ENCODE measurements at regions not wholly inside any gene's neighbourhood (a gene's known extent, or its start where the extent isn't known, plus 50 kb on each side); places are given as distances from the start of the nearest gene placed in this dataset.

GRCh38 chr5:90142541-90142940 lies 267.0 kb downstream of the CETN3 start (continued):
- TF ChIP-seq CREB5 (CRISPR knock-in tag; IDR thresholded peaks at IDR 0.05; ENCODE audit: low read depth) (no peak), ZNF565 (CRISPR knock-in tag; conservative IDR thresholded peaks at IDR 0.05; ENCODE audit: low read depth) (no peak), POU6F1 (CRISPR knock-in tag; IDR thresholded peaks at IDR 0.05; ENCODE audit: borderline replicate concordance, low read depth) (no peak), RARB (CRISPR knock-in tag; IDR thresholded peaks at IDR 0.05) (no peak), ZFP3 (CRISPR knock-in tag; IDR thresholded peaks at IDR 0.05) (no peak), BACH2 (CRISPR knock-in tag; IDR thresholded peaks at IDR 0.05; ENCODE audit: borderline replicate concordance) (no peak), ZC3H10 (CRISPR knock-in tag; IDR thresholded peaks at IDR 0.05) (no peak), TOX (CRISPR knock-in tag; IDR thresholded peaks at IDR 0.05; ENCODE audit: borderline replicate concordance) (no peak), ESRRG (CRISPR knock-in tag; IDR thresholded peaks at IDR 0.05) (no peak)

- no peak for ATAC-seq
- no peak for TF ChIP-seq ARNTL (CRISPR knock-in tag; IDR thresholded peaks at IDR 0.05; ENCODE audit: borderline replicate concordance, low read depth)
- no peak for TF ChIP-seq ESRRG (CRISPR knock-in tag; IDR thresholded peaks at IDR 0.05)
- TF ChIP-seq TOX (CRISPR knock-in tag; IDR thresholded peaks at IDR 0.05; ENCODE audit: borderline replicate concordance): no peak
- no peak for TF ChIP-seq ZNF565 (CRISPR knock-in tag; conservative IDR thresholded peaks at IDR 0.05; ENCODE audit: low read depth)
- TF ChIP-seq ZNF8 (CRISPR knock-in tag; IDR thresholded peaks at IDR 0.05): no peak
- no peak for TF ChIP-seq ZFP3 (CRISPR knock-in tag; IDR thresholded peaks at IDR 0.05)
- TF ChIP-seq ZNF70 (CRISPR knock-in tag; IDR thresholded peaks at IDR 0.05): no peak
- TF ChIP-seq TSHZ2 (CRISPR knock-in tag; IDR thresholded peaks at IDR 0.05): no peak
- no peak for TF ChIP-seq OSR1 (CRISPR knock-in tag; IDR thresholded peaks at IDR 0.05)
- TF ChIP-seq BACH2 (CRISPR knock-in tag; IDR thresholded peaks at IDR 0.05; ENCODE audit: borderline replicate concordance): no peak
- no peak for TF ChIP-seq ISL1 (CRISPR knock-in tag; IDR thresholded peaks at IDR 0.05)
- no peak for TF ChIP-seq ZFP30 (CRISPR knock-in tag; IDR thresholded peaks at IDR 0.05)
- TF ChIP-seq PPARA (CRISPR knock-in tag; IDR thresholded peaks at IDR 0.05; ENCODE audit: borderline replicate concordance): no peak
- TF ChIP-seq CSRNP3 (CRISPR knock-in tag; IDR thresholded peaks at IDR 0.05): no peak
- TF ChIP-seq TCF4 (CRISPR knock-in tag; IDR thresholded peaks at IDR 0.05; ENCODE audit: borderline replicate concordance): no peak
- no peak for TF ChIP-seq RARB (CRISPR knock-in tag; IDR thresholded peaks at IDR 0.05)
- no peak for TF ChIP-seq GLIS3 (CRISPR knock-in tag; IDR thresholded peaks at IDR 0.05)
- no peak for TF ChIP-seq CSDC2 (CRISPR knock-in tag; IDR thresholded peaks at IDR 0.05)
Observed at GRCh38 chr5:90141984-90142383, 267.6 kb downstream of the CETN3 start.

- ATAC-seq: no peak
- TF ChIP-seq CREB5 (CRISPR knock-in tag; IDR thresholded peaks at IDR 0.05; ENCODE audit: low read depth) (no peak), POU6F1 (CRISPR knock-in tag; IDR thresholded peaks at IDR 0.05; ENCODE audit: borderline replicate concordance, low read depth) (no peak), CSDC2 (CRISPR knock-in tag; IDR thresholded peaks at IDR 0.05) (no peak), ARNTL (CRISPR knock-in tag; IDR thresholded peaks at IDR 0.05; ENCODE audit: borderline replicate concordance, low read depth) (no peak), RARB (CRISPR knock-in tag; IDR thresholded peaks at IDR 0.05) (no peak)
Observed at GRCh38 chr5:90136952-90137528, 272.5 kb downstream of the CETN3 start.
